SK-N-SH (cell line): ENCODE measurements at regions not wholly inside any gene's neighbourhood (a gene's known extent, or its start where the extent isn't known, plus 50 kb on each side); places are given as distances from the start of the nearest gene placed in this dataset.

Experiments
- CTCF ChIA-PET: fragments of 300-600, 350-600 bp; formaldehyde crosslinking; extraction: SDS; loops from one replicate; lab custom pipeline; 2021; lab: Yijun Ruan, JAX
- POLR2A ChIA-PET: fragments of 350-600 bp; sonication (Branson Sonifier 250); formaldehyde crosslinking; extraction: SDS; loops from one replicate; lab custom pipeline; 2020; ENCODE audit warnings: antibody characterized with exemption, inconsistent platforms; lab: Yijun Ruan, JAX
- DNase-seq: peaks from one replicate; pipeline ENCODE4 v3.0.0; 2012
- H2AFZ ChIP-seq: fragments of 200-600 bp; sonication (generic); 2 replicates; pipeline ENCODE4 v1.8.1; 2016; ENCODE audit warnings: antibody characterized with exemption, mild to moderate bottlenecking, low read depth
- H3F3A ChIP-seq: fragments of 200-600 bp; sonication (generic); replicated peaks from 2 replicates; pipeline ENCODE3; 2016; ENCODE audit warnings: antibody characterized with exemption, mild to moderate bottlenecking; ENCODE audit not compliant: insufficient read depth
- H3K27ac ChIP-seq, 2 experiments: fragments of 200-500 bp in 1 of 2; fragments of 200-600 bp in 1 of 2; sonication (Bioruptor generic) in 1 of 2; sonication (generic), shearing (Covaris generic) in 1 of 2; 2 replicates each; pipeline versions ENCODE4 v1.5.1 to v1.6.1; 2014 to 2016; ENCODE audit warnings: low read depth in 2 of 2, inconsistent platforms in 1 of 2, low read length in 1 of 2, mild to moderate bottlenecking in 1 of 2, mixed read lengths in 1 of 2
- H3K27me3 ChIP-seq: fragments of 200-600 bp; sonication (generic), shearing (Covaris generic); 2 replicates; pipeline ENCODE4 v1.6.1; 2016; ENCODE audit warnings: mixed run types; ENCODE audit not compliant: insufficient read depth
- H3K36me3 ChIP-seq, 2 experiments: fragments of 200-500 bp in 1 of 2; fragments of 200-600 bp in 1 of 2; sonication (Bioruptor generic) in 1 of 2; sonication (generic) in 1 of 2; replicated peaks in 1 of 2; 2 replicates each; pipeline versions ENCODE3 to v1.5.1; 2014 to 2016; ENCODE audit warnings: low read length in 1 of 2, mild to moderate bottlenecking in 1 of 2; ENCODE audit not compliant: insufficient read depth in 2 of 2, control insufficient read depth in 1 of 2
- H3K4me1 ChIP-seq, 2 experiments: fragments of 200-500 bp in 1 of 2; fragments of 200-600 bp in 1 of 2; sonication (Bioruptor generic) in 1 of 2; sonication (generic), shearing (Covaris generic) in 1 of 2; 2 replicates each; pipeline versions ENCODE4 v1.5.1 to v1.6.1; 2014 to 2016; ENCODE audit warnings: low read depth in 1 of 2, low read length in 1 of 2, mixed run types in 1 of 2; ENCODE audit not compliant: insufficient read depth in 2 of 2, control insufficient read depth in 1 of 2
- H3K4me2 ChIP-seq: fragments of 200-600 bp; sonication (generic), shearing (Covaris generic); 2 replicates; pipeline ENCODE4 v1.6.1; 2017; ENCODE audit warnings: mixed run types
- H3K4me3 ChIP-seq, 2 experiments: fragments of 200-500 bp in 1 of 2; fragments of 200-600 bp in 1 of 2; sonication (Bioruptor generic) in 1 of 2; sonication (generic), shearing (Covaris generic) in 1 of 2; 2 replicates each; pipeline versions ENCODE4 v1.5.1 to v1.8.1; 2014 to 2016; ENCODE audit warnings: low read depth in 2 of 2, inconsistent platforms in 1 of 2, low read length in 1 of 2, mild to moderate bottlenecking in 1 of 2, mixed read lengths in 1 of 2, moderate library complexity in 1 of 2
- H3K79me2 ChIP-seq: fragments of 200-600 bp; sonication (generic); 2 replicates; pipeline ENCODE4 v1.8.1; 2017; ENCODE audit warnings: mild to moderate bottlenecking; ENCODE audit not compliant: insufficient read depth
- H3K9ac ChIP-seq: fragments of 200-600 bp; sonication (generic); 2 replicates; pipeline ENCODE4 v1.6.1; 2017; ENCODE audit warnings: mixed run types
- H3K9me2 ChIP-seq: fragments of 200-600 bp; sonication (generic); 2 replicates; pipeline ENCODE4 v1.6.1; 2017; ENCODE audit warnings: mixed run types
- H3K9me3 ChIP-seq: fragments of 200-600 bp; sonication (generic); 2 replicates; pipeline ENCODE4 v1.6.1; 2017; ENCODE audit warnings: mixed run types, mild to moderate bottlenecking, moderate library complexity
- H4K20me1 ChIP-seq: fragments of 200-600 bp; sonication (generic); 2 replicates; pipeline ENCODE4 v1.6.1; 2017; ENCODE audit warnings: mild to moderate bottlenecking, mixed run types; ENCODE audit not compliant: insufficient read depth
- ELF1 ChIP-seq: IDR thresholded peaks from 2 replicates; pipeline ENCODE4 v1.4.0; 2012
- FOXM1 ChIP-seq: IDR thresholded peaks from 2 replicates; pipeline ENCODE4 v1.4.0; 2012; ENCODE audit warnings: low read depth, mild to moderate bottlenecking
- GATA2 ChIP-seq: sonication (generic); formaldehyde crosslinking; IDR thresholded peaks from 2 replicates; pipeline ENCODE4 v1.5.0; 2020; ENCODE audit warnings: mild to moderate bottlenecking, missing genetic modification reagents
- NFIC ChIP-seq: IDR thresholded peaks from 2 replicates; pipeline ENCODE4 v1.4.0; 2012; ENCODE audit warnings: borderline replicate concordance
- NRF1 ChIP-seq: IDR thresholded peaks from 2 replicates; pipeline ENCODE4 v1.6.1; 2012; ENCODE audit warnings: low read depth, mild to moderate bottlenecking, low read length
- RAD21 ChIP-seq: IDR thresholded peaks from 2 replicates; pipeline ENCODE4 v1.6.1; 2012; ENCODE audit warnings: mild to moderate bottlenecking, low read length
- SIN3A ChIP-seq: IDR thresholded peaks from 2 replicates; pipeline ENCODE4 v1.6.1; 2012; ENCODE audit warnings: low read depth, mild to moderate bottlenecking, low read length, moderate library complexity, borderline replicate concordance
- SMC3 ChIP-seq: IDR thresholded peaks from 2 replicates; pipeline ENCODE4 v1.6.1; 2012; ENCODE audit warnings: low read depth, low read length, improper control_type of control experiment
- TAF1 ChIP-seq: IDR thresholded peaks from 2 replicates; pipeline ENCODE4 v1.6.1; 2012; ENCODE audit warnings: low read depth, mild to moderate bottlenecking, low read length, moderate library complexity, borderline replicate concordance
- TEAD4 ChIP-seq: IDR thresholded peaks from 2 replicates; pipeline ENCODE4 v1.4.0; 2012; ENCODE audit warnings: mild to moderate bottlenecking, borderline replicate concordance; ENCODE audit not compliant: insufficient read depth
- WGBS: methylation state at CpG from one replicate; pipeline ENCODE4 v1.1.6; 2017; ENCODE audit warnings: low lambda C conversion rate; 5-methylcytosine and 5-hydroxymethylcytosine counted together
- TF ChIP-seq, protein P1 (sequence below): fragments of 200-600 bp; sonication (generic); IDR thresholded peaks from 2 replicates; pipeline ENCODE4 v1.6.1; 2017; ENCODE audit warnings: antibody characterized with exemption, mild to moderate bottlenecking, moderate library complexity
- TF ChIP-seq, protein P2 (sequence below): IDR thresholded peaks from 2 replicates; pipeline ENCODE4; 2012
- TF ChIP-seq, protein P3 (sequence below): IDR thresholded peaks from 2 replicates; pipeline ENCODE4 v1.4.0; 2012; ENCODE audit warnings: low read depth, borderline replicate concordance
- TF ChIP-seq, protein P4 (sequence below): fragments of 150-350 bp; IDR thresholded peaks from 2 replicates; pipeline ENCODE4 v1.6.1; 2017; ENCODE audit warnings: antibody characterized with exemption, low read length, low read depth, borderline replicate concordance
- TF ChIP-seq, protein P5 (sequence below): IDR thresholded peaks from 2 replicates; pipeline ENCODE4 v1.4.0; 2012; ENCODE audit warnings: low read depth, borderline replicate concordance
- TF ChIP-seq, protein P6 (sequence below): IDR thresholded peaks from 2 replicates; pipeline ENCODE4 v1.6.1; 2012; ENCODE audit warnings: mild to moderate bottlenecking, low read depth, low read length, moderate library complexity

DNA sequence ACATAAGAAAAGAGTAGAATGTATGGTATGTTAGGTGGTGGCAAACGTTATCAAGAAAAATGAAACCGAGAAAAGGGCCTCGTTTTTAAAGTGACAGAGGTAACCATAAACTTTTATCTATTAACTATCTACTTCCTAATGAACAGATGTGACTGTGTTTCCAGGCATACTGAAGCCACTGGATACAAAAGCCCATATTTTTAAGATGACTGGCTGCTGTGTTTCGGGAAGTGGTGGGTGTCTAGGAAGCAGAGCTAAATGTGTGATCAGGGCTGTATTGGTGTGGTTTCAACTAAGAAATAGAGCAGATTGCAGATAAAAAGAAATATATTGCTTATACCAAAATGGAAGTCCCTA lies 71.8 kb downstream of the CHRM3 start (continued):
- TF ChIP-seq, protein P1, sequence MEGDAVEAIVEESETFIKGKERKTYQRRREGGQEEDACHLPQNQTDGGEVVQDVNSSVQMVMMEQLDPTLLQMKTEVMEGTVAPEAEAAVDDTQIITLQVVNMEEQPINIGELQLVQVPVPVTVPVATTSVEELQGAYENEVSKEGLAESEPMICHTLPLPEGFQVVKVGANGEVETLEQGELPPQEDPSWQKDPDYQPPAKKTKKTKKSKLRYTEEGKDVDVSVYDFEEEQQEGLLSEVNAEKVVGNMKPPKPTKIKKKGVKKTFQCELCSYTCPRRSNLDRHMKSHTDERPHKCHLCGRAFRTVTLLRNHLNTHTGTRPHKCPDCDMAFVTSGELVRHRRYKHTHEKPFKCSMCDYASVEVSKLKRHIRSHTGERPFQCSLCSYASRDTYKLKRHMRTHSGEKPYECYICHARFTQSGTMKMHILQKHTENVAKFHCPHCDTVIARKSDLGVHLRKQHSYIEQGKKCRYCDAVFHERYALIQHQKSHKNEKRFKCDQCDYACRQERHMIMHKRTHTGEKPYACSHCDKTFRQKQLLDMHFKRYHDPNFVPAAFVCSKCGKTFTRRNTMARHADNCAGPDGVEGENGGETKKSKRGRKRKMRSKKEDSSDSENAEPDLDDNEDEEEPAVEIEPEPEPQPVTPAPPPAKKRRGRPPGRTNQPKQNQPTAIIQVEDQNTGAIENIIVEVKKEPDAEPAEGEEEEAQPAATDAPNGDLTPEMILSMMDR, result no peak
- TF ChIP-seq GATA2 (CRISPR knock-in tag) (no peak), ELF1 (no peak), RAD21 (no peak)
- TF ChIP-seq, protein P2, sequence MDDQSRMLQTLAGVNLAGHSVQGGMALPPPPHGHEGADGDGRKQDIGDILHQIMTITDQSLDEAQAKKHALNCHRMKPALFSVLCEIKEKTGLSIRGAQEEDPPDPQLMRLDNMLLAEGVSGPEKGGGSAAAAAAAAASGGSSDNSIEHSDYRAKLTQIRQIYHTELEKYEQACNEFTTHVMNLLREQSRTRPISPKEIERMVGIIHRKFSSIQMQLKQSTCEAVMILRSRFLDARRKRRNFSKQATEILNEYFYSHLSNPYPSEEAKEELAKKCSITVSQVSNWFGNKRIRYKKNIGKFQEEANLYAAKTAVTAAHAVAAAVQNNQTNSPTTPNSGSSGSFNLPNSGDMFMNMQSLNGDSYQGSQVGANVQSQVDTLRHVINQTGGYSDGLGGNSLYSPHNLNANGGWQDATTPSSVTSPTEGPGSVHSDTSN, result no peak

DNA sequence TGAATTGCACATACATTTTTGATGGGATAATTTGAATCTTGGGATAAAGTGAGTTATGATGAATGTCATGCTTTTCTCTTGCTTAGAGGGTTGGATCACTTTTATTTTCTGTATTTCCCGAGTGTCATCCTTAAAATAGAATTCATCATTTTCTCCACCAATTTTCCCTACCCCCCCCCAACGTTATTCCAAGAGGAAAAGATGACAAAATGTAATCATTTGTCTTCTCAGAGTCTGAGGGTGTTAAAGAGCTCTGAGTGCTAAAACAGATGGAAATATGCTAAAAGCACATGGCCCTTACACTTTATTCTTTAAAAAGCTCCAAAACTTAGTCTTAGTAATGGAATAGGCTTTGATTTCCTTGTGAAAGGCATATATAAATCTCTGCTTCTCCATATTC lies 81.4 kb downstream of the CHRM3 start:
- Histone ChIP-seq H3K36me3 (no peaks in the 10 kb centered on the region), H3K4me3 (no peak overlapping the region), H3F3A (no peaks in the 10 kb centered on the region), H4K20me1 (no peaks in the 10 kb centered on the region), H3K79me2 (no peaks in the 10 kb centered on the region), H2AFZ (no peak overlapping the region), H3K9me3 (no peaks in the 10 kb centered on the region), H3K27me3 (no peaks in the 10 kb centered on the region), H3K4me1 (peaks cover 0 to 20% of the 10 kb centered on the region in 2 experiments; a peak in 1 of 4 replicates), H3K9me2 (no peaks in the 10 kb centered on the region), H3K4me2 (no peak overlapping the region), H3K9ac (no peak overlapping the region), H3K27ac (no peak overlapping the region)
- TF ChIP-seq GATA2 (CRISPR knock-in tag) (no peak), FOXM1 (no peak)
- POLR2A ChIA-PET, result no interaction called here
- WGBS, result 22% methylated on average over 2 of the region's 2 CpGs
- DNase-seq, result no peak
- CTCF ChIA-PET, result no interaction called here

DNA sequence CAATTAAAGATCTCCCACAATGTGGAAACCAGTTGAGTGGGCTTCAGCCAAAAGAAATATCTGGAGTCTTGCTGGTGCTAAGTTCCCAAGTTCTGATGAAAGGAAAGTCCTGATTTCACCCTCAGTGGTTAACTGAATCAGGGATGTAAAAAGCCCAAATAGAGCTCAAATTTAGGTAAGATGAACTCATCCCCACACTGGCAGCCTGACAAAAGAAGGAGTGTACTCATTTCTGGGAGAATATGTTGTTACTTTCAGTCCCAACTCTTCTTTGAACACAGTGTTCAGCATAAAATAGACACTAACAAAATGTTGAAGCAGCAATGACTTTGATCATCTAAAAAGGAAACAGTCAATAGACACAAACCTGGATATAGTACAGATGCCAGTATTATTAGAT lies 91.7 kb downstream of the CHRM3 start:
- H3K36me3 ChIP-seq, result no peaks in the 10 kb centered on the region
- H4K20me1 ChIP-seq, result no peaks in the 10 kb centered on the region
- H3K9ac ChIP-seq, result no peak overlapping the region
- no peak overlapping the region for H3K4me2 ChIP-seq
- H3K79me2 ChIP-seq, result no peaks in the 10 kb centered on the region
- no peaks in the 10 kb centered on the region for H3K9me3 ChIP-seq
- H3K4me3 ChIP-seq, result no peak overlapping the region; a peak in 1 of 4 replicates
- no peaks in the 10 kb centered on the region; a peak in 1 of 4 replicates for H3K4me1 ChIP-seq
- no peaks in the 10 kb centered on the region for H3K9me2 ChIP-seq
- H2AFZ ChIP-seq, result no peak overlapping the region
- H3K27ac ChIP-seq, result no peak overlapping the region
- no peaks in the 10 kb centered on the region for H3F3A ChIP-seq
- POLR2A ChIA-PET, result no interaction called here
- CTCF ChIA-PET, result no interaction called here
- no peak for DNase-seq
- H3K27me3 ChIP-seq, result no peaks in the 10 kb centered on the region
- no peak for TF ChIP-seq SMC3
- no peak for TF ChIP-seq NFIC
- TF ChIP-seq RAD21, result no peak
- no peak for TF ChIP-seq ELF1
- TF ChIP-seq, protein P3, sequence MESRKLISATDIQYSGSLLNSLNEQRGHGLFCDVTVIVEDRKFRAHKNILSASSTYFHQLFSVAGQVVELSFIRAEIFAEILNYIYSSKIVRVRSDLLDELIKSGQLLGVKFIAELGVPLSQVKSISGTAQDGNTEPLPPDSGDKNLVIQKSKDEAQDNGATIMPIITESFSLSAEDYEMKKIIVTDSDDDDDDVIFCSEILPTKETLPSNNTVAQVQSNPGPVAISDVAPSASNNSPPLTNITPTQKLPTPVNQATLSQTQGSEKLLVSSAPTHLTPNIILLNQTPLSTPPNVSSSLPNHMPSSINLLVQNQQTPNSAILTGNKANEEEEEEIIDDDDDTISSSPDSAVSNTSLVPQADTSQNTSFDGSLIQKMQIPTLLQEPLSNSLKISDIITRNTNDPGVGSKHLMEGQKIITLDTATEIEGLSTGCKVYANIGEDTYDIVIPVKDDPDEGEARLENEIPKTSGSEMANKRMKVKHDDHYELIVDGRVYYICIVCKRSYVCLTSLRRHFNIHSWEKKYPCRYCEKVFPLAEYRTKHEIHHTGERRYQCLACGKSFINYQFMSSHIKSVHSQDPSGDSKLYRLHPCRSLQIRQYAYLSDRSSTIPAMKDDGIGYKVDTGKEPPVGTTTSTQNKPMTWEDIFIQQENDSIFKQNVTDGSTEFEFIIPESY, result no peak
- TF ChIP-seq FOXM1, result no peak
- TF ChIP-seq, protein P4, sequence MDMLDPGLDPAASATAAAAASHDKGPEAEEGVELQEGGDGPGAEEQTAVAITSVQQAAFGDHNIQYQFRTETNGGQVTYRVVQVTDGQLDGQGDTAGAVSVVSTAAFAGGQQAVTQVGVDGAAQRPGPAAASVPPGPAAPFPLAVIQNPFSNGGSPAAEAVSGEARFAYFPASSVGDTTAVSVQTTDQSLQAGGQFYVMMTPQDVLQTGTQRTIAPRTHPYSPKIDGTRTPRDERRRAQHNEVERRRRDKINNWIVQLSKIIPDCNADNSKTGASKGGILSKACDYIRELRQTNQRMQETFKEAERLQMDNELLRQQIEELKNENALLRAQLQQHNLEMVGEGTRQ, result no peak
- TF ChIP-seq TAF1, result no peak
- no peak for TF ChIP-seq TEAD4
- TF ChIP-seq, protein P5, sequence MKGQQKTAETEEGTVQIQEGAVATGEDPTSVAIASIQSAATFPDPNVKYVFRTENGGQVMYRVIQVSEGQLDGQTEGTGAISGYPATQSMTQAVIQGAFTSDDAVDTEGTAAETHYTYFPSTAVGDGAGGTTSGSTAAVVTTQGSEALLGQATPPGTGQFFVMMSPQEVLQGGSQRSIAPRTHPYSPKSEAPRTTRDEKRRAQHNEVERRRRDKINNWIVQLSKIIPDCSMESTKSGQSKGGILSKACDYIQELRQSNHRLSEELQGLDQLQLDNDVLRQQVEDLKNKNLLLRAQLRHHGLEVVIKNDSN, result no peak
- TF ChIP-seq SIN3A, result no peak
- no peak for TF ChIP-seq NRF1
- TF ChIP-seq, protein P6, sequence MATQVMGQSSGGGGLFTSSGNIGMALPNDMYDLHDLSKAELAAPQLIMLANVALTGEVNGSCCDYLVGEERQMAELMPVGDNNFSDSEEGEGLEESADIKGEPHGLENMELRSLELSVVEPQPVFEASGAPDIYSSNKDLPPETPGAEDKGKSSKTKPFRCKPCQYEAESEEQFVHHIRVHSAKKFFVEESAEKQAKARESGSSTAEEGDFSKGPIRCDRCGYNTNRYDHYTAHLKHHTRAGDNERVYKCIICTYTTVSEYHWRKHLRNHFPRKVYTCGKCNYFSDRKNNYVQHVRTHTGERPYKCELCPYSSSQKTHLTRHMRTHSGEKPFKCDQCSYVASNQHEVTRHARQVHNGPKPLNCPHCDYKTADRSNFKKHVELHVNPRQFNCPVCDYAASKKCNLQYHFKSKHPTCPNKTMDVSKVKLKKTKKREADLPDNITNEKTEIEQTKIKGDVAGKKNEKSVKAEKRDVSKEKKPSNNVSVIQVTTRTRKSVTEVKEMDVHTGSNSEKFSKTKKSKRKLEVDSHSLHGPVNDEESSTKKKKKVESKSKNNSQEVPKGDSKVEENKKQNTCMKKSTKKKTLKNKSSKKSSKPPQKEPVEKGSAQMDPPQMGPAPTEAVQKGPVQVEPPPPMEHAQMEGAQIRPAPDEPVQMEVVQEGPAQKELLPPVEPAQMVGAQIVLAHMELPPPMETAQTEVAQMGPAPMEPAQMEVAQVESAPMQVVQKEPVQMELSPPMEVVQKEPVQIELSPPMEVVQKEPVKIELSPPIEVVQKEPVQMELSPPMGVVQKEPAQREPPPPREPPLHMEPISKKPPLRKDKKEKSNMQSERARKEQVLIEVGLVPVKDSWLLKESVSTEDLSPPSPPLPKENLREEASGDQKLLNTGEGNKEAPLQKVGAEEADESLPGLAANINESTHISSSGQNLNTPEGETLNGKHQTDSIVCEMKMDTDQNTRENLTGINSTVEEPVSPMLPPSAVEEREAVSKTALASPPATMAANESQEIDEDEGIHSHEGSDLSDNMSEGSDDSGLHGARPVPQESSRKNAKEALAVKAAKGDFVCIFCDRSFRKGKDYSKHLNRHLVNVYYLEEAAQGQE, result no peak
